Thoracic aorta (tissue), 2 donors: ENCODE measurements at regions not wholly inside any gene's neighbourhood (a gene's known extent, or its start where the extent isn't known, plus 50 kb on each side); places are given as distances from the start of the nearest gene placed in this dataset.
"Not testable (repeated sequence)": the region's sequence is repeated elsewhere in the genome, so short reads cannot be mapped to it uniquely, and the experiment has no call there.

Source experiments
- ATAC-seq: fragments of 150-250 bp; one replicate; pipeline ENCODE4 v1.8.0; 2017; ENCODE audit warnings: low read depth; ENCODE audit not compliant: insufficient number of reproducible peaks, low FRiP score
- DNase-seq: peaks from one replicate; pipeline ENCODE4 v3.0.0-alpha.2; 2020; ENCODE audit warnings: low spot score
- H3K27ac ChIP-seq, 2 donors: fragments of 200-600 bp; sonication (generic); 1 replicate in 1 of 2; 2 replicates in 1 of 2; pipeline ENCODE4 v1.5.1; 2016; ENCODE audit warnings: mild to moderate bottlenecking in 2 of 2, moderate library complexity in 2 of 2
- H3K27me3 ChIP-seq: fragments of 200-600 bp; sonication (generic); replicated peaks from 2 replicates; pipeline ENCODE4 v1.6.0; 2016; ENCODE audit warnings: mild to moderate bottlenecking; ENCODE audit not compliant: insufficient read depth
- H3K36me3 ChIP-seq: fragments of 200-600 bp; sonication (generic); one replicate; pipeline ENCODE4 v1.5.1; 2016
- H3K4me1 ChIP-seq, 2 donors: fragments of 200-600 bp; sonication (generic); 1 replicate in 1 of 2; 2 replicates in 1 of 2; pipeline versions ENCODE4 v1.5.1 to v1.6.0; 2016; ENCODE audit warnings: low read depth in 2 of 2, mild to moderate bottlenecking in 1 of 2; ENCODE audit not compliant: control insufficient read depth in 1 of 2
- H3K4me3 ChIP-seq: fragments of 200-600 bp; sonication (generic); 2 replicates; pipeline ENCODE4 v1.5.1; 2016; ENCODE audit warnings: mild to moderate bottlenecking
- H3K9me3 ChIP-seq: fragments of 200-600 bp; sonication (generic); 2 replicates; pipeline ENCODE4 v1.5.1; 2016
- TF ChIP-seq, protein P1 (sequence below): fragments of 200-600 bp; sonication (generic); IDR thresholded peaks from one replicate; pipeline ENCODE4 v1.5.1; 2019; ENCODE audit warnings: antibody characterized with exemption

GRCh38 chr7:106740806-106741205 is 79.8 kb upstream of the CCDC71L start:
- no peak for DNase-seq
- Histone ChIP-seq H3K36me3 (no peaks in the 10 kb centered on the region), H3K27ac (no peak overlapping the region), H3K4me1 (peaks cover 0 to 10% of the 10 kb centered on the region in 2 donors), H3K27me3 (no peaks in the 10 kb centered on the region), H3K4me3 (no peak overlapping the region), H3K9me3 (no peaks in the 10 kb centered on the region)
- ATAC-seq: no peak
- TF ChIP-seq, protein P1, sequence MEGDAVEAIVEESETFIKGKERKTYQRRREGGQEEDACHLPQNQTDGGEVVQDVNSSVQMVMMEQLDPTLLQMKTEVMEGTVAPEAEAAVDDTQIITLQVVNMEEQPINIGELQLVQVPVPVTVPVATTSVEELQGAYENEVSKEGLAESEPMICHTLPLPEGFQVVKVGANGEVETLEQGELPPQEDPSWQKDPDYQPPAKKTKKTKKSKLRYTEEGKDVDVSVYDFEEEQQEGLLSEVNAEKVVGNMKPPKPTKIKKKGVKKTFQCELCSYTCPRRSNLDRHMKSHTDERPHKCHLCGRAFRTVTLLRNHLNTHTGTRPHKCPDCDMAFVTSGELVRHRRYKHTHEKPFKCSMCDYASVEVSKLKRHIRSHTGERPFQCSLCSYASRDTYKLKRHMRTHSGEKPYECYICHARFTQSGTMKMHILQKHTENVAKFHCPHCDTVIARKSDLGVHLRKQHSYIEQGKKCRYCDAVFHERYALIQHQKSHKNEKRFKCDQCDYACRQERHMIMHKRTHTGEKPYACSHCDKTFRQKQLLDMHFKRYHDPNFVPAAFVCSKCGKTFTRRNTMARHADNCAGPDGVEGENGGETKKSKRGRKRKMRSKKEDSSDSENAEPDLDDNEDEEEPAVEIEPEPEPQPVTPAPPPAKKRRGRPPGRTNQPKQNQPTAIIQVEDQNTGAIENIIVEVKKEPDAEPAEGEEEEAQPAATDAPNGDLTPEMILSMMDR: no peak

DNA sequence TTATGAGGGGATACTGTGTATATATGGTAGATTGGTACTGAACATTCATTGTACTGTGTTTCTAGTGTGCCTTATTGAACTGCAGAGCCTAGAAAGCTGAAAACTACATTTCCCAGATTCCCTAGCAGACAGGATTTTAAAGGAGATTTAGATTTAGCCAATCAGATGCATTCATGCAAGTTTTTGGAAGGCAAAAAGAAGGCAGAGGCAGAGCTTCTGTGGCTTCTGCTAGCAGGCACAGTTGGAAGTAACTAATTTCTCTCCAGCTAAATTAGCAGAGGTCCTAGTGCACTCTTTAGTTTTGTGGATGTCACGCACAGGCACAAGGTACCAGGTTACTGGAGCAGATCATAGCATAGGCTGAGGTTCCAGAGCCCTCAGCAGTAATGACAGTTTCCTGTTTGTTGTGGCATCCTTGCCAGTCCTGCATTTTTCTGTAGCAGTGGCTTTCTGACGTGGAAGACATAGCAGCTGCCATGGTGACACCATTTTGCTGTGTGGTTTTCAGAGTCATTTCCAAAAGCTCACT is 83.7 kb upstream of the CCDC71L start:
- Histone ChIP-seq H3K4me1 (peaks cover 0 to 16% of the 10 kb centered on the region in 2 donors), H3K27ac (no peak overlapping the region), H3K9me3 (no peaks in the 10 kb centered on the region), H3K27me3 (no peaks in the 10 kb centered on the region), H3K36me3 (no peaks in the 10 kb centered on the region), H3K4me3 (no peak overlapping the region)
- DNase-seq (no peak), ATAC-seq (no peak)
- TF ChIP-seq, protein P1: no peak

DNA sequence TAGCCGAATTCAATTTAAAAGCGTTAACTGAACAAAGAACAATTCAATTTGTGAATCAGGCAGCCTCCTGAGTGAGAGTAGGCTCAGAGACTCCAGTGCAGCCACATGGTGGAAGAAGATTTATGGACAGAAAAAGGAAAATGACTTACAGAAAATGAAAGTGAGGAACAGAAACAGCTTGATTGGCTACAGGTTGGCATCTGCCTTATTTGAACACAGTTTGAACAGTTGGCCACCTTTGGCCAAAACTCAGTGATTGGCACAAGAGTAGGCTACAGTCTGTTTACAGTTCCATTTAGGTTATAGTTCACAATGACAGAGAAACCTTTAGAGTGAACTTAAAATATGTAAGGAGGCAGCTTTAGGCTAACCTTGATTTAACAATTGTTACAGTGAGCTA is 86.3 kb upstream of the CCDC71L start:
- not testable (repeated sequence) for DNase-seq, H3K36me3 ChIP-seq, H3K27me3 ChIP-seq, H3K9me3 ChIP-seq, ATAC-seq
- H3K4me3 ChIP-seq: peak overlapping the region; percentile 43
- H3K4me1 ChIP-seq: peaks cover 0 to 16% of the 10 kb centered on the region in 2 donors
- H3K27ac ChIP-seq: peak overlapping the region in 1 of 2 donors; percentile 32

GRCh38 chr7:106747804-106748203 is 86.8 kb upstream of the CCDC71L start:
- Histone ChIP-seq H3K9me3 (no peaks in the 10 kb centered on the region), H3K4me3 (peak overlapping the region; percentile 43), H3K27me3 (no peaks in the 10 kb centered on the region), H3K4me1 (peaks cover 0 to 16% of the 10 kb centered on the region in 2 donors), H3K36me3 (no peaks in the 10 kb centered on the region), H3K27ac (peak overlapping the region in 1 of 2 donors; percentile 32)
- no peak for ATAC-seq
- TF ChIP-seq, protein P1: no peak
- DNase-seq: no peak

- peaks cover 0 to 16% of the 10 kb centered on the region in 2 donors for H3K4me1 ChIP-seq
- H3K27ac ChIP-seq: no peak overlapping the region
- H3K9me3 ChIP-seq: no peaks in the 10 kb centered on the region
- DNase-seq (no peak), ATAC-seq (no peak)
- H3K36me3 ChIP-seq: no peaks in the 10 kb centered on the region
- no peak overlapping the region for H3K4me3 ChIP-seq
- TF ChIP-seq, protein P1: no peak
- H3K27me3 ChIP-seq: no peaks in the 10 kb centered on the region
These were observed 88.2 kb upstream of the CCDC71L start for GRCh38 chr7:106749165-106749564.

- no peak overlapping the region for H3K4me3 ChIP-seq
- no peaks in the 10 kb centered on the region for H3K9me3 ChIP-seq
- no peak overlapping the region for H3K27ac ChIP-seq
- H3K27me3 ChIP-seq: no peaks in the 10 kb centered on the region
- no peak for DNase-seq
- TF ChIP-seq, protein P1: no peak
- no peaks in the 10 kb centered on the region for H3K36me3 ChIP-seq
- peaks cover 0 to 16% of the 10 kb centered on the region in 2 donors for H3K4me1 ChIP-seq
- no peak for ATAC-seq
These were observed 89.8 kb upstream of the CCDC71L start for GRCh38 chr7:106750773-106751172.
